ENCODE measurements at regions not wholly inside any gene's neighbourhood (a gene's known extent, or its start where the extent isn't known, plus 50 kb on each side); places are given as distances from the start of the nearest gene placed in this dataset.

DNA sequence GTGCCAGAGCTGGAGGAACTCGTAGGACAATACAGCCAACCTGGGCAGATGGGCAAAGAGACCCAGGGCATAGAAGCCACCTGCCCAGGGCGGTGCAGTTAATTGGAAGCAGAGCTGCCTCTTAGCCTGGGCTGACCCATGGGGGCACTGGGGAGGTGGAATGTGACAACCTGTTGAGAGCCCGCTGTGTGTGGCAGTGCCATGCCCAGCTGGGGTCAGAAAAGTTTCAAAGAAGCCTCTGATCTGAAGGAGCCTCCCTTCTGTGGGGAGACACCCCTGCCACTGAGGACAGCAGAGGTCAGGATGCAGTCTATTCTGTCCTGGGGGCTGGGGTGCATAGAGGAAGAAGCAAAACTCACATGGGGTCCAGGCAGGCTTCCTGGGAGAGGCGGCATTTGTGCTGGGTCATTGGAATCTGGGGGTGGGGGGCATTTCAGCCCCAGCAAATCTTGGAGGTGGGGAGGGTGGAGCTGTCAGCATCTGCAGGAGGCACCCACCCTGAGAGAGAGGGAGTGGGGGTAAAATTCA lies 176.1 kb upstream of the CIBAR2 start:
- TF ChIP-seq POLR2A (IDR thresholded peaks at IDR 0.05) (no peak), POLR2AphosphoS5 (IDR thresholded peaks at IDR 0.05; ENCODE audit: insufficient read depth in 1 of 2, low read depth in 1 of 2) (no peak)
- TF ChIP-seq, protein P1, sequence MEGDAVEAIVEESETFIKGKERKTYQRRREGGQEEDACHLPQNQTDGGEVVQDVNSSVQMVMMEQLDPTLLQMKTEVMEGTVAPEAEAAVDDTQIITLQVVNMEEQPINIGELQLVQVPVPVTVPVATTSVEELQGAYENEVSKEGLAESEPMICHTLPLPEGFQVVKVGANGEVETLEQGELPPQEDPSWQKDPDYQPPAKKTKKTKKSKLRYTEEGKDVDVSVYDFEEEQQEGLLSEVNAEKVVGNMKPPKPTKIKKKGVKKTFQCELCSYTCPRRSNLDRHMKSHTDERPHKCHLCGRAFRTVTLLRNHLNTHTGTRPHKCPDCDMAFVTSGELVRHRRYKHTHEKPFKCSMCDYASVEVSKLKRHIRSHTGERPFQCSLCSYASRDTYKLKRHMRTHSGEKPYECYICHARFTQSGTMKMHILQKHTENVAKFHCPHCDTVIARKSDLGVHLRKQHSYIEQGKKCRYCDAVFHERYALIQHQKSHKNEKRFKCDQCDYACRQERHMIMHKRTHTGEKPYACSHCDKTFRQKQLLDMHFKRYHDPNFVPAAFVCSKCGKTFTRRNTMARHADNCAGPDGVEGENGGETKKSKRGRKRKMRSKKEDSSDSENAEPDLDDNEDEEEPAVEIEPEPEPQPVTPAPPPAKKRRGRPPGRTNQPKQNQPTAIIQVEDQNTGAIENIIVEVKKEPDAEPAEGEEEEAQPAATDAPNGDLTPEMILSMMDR (IDR thresholded peaks at IDR 0.05), result no peak

Data from vagina (tissue), 2 donors.